Cardiac septum (tissue), 1 donor: ENCODE measurements at regions not wholly inside any gene's neighbourhood (a gene's known extent, or its start where the extent isn't known, plus 50 kb on each side); places are given as distances from the start of the nearest gene placed in this dataset.
"Not testable (repeated sequence)": the region's sequence is repeated elsewhere in the genome, so short reads cannot be mapped to it uniquely, and the experiment has no call there.

Experiments
- DNase-seq: peaks from one replicate; pipeline ENCODE4 v3.0.0-alpha.2; 2020; ENCODE audit warnings: low spot score
- intact Hi-C: fragments of 100-400 bp; cut with DNase I; formaldehyde crosslinking; loops from one replicate; pipeline ENCODE4 v1.14.0; 2022
- donor health status: DM: no; HTN: no; CAD: no.

GRCh38 chr5:36457511-36458270 lies 148.7 kb upstream of the SLC1A3 start:
- no peak for DNase-seq
- intact Hi-C loops, result no loop called here

GRCh38 chr5:36458746-36459145 lies 147.7 kb upstream of the SLC1A3 start:
- no peak for DNase-seq
- intact Hi-C loops, result no loop called here

DNA sequence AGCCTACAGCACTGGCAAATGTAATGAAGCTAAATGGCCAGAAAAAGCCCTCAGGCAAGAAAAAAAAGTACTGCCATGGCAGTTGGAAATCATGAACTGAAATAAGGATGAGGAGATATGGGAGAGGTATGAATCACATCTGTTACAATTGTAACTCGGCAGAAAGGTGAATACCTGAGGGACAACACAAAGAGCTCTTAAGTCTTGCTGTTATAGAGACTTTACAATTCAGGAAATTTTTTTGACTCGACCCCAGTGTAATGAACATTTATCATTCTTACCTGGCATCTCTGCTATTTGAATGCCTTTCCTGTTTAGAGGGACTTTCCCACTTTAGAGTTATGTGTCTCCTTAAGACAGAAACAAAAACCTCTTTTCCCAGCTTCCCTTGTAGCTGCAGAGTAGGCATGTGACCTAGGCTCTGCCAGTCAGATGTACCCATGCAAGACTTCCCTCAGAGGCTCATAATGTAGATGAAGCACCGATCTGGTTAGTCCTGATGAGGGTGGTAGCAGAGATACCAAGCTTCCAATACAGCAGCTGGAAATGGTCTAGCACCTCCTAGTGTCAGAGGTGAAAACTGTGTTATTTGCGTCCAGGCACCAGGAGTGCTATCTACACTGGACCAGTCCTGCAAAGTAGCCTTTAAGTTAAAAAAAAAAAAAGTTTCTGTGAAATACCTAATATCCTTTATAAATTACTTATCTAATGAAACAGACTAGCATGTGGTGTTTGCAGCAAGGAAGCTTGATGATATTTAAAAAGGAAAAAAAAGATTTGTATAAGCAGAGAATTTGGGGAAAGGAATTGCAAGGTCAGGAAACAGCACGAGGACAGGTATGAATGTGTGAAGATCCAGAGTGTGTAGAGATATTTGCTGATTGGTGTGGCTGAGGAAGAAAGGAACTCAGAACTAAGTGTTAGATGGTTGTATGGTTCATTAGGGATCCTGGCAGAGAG lies 146.9 kb upstream of the SLC1A3 start:
- no peak for DNase-seq
- intact Hi-C loops, result no loop called here

DNA sequence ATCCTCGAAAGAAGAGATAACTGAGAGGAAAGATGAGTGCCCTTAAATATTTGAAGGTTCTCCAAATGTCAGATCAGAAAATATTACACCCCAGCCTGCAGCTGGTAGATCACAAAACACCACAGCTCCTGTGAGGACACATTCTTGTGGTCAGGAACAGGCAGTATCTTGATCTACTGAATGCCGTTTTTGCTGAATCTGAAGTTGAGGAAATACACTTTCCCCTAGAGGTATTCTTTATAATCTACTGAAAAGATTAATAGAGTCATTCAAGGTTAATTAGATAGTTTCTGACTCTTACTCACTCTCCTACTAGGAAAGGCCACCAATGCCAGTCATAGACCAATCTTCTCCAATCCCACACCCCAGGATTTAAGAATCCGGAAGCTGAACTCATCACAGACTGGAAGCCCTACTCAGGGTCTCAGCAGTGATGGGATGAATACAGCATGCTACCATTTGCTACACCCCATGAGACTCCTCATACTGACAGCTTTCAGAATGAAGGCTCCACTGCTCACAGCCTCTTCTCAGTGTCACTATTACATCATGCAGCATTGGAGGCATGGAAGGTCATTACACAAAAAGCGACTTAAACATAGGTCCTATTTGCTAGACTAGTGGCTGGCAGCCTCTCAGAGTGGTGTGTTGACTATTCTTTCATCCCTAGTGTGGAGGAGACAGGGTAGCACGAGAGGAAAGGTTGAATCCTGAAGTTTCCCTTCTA lies 143.9 kb upstream of the SLC1A3 start:
- no peak for DNase-seq
- intact Hi-C loops, result no loop called here

DNA sequence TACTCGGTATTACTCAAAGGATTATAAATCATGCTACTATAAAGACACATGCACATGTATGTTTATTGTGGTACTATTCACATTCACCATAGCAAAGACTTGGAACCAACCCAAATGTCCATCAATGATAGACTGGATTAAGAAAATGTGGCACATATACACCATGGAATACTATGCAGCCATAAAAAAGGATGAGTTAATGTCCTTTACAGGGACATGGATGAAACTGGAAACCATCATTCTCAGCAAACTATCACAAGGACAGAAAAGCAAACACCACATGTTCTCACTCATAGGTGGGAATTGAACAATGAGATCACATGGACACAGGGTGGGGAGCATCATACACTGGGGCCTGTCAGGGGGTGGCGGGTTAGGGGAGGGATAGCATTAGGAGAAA lies 130.5 kb upstream of the SLC1A3 start:
- DNase-seq, intact Hi-C loops: not testable (repeated sequence)

GRCh38 chr5:36478646-36479317 lies 127.6 kb upstream of the SLC1A3 start:
- no peak for DNase-seq
- intact Hi-C loops, result no loop called here

DNA sequence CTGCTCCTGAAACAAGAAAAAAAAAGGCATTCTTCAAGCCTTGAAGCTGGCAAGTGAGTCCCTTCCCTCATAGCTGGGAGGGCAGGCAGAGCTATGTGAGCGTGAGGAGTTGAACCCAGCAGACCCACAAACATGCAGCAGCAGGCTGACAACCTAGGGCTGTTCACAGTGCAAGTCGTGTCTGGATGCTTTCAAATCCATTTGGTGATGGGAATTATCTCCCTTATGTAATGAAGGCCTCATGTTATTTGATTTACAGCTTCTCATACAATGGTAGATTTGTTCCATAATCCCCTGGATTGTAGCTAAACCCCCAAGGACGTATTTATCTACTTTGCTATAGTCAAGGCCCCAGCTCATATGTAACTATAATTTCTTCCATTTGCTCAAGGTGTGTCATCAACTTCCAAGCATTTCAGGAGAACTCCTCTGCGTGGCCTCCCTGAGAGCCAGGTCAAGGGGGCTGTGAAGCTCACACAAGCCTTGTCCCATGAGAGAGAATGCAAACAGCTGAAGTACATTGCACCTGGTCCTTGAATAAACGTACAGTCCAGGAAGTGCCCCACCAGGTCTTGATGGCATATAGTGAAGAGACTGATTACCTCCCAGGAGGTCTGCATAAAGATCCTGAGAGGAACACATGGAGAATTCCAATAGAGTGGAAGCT lies 124.8 kb upstream of the SLC1A3 start:
- no peak for DNase-seq
- intact Hi-C loops, result no loop called here

DNA sequence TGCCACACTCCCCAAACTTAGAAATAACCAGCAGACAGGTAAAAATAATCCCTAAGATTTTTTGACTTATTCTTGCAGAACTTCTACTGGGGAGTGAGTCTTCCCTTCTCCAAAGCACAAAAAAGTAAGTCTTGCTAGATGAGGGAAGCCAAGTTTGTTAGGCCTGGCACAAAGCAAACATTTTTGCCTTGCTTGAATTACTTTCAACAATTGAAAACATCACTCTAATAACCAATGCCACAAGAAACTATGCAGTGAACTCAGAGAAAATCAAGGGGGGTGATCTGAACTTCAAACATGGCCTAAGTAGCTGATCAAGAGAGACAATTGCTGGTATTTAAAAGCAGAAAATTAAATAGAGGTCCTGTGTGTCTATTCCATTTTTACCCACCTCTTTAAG lies 123.6 kb upstream of the SLC1A3 start:
- DNase-seq, result no peak

DNA sequence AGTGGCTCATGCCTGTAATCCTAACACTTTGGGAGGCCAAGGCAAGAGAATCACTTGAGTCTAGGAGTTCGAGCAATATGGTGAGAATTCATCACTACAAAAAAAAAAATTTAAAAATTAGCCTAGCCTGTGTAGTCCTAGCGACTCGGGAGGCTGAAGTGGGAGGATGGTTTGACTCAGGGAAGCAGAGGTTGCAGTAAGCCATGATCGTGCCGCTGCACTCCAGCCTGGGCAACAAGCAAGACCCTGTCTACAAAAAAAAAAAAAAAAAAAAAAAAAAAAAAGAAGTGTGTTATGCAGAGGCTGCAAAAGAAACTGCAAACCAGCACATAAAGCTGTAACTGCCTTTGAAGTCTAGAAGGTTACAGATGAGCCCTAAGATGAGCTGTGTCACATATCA lies 116.9 kb upstream of the SLC1A3 start:
- intact Hi-C loops, result no loop called here
- DNase-seq, result no peak

More for the DNA sequence above, 123.6 kb upstream of the SLC1A3 start:
- intact Hi-C loops, result no loop called here

GRCh38 chr5:36491856-36492255 lies 114.5 kb upstream of the SLC1A3 start:
- intact Hi-C loops, result no loop called here
- DNase-seq, result no peak

DNA sequence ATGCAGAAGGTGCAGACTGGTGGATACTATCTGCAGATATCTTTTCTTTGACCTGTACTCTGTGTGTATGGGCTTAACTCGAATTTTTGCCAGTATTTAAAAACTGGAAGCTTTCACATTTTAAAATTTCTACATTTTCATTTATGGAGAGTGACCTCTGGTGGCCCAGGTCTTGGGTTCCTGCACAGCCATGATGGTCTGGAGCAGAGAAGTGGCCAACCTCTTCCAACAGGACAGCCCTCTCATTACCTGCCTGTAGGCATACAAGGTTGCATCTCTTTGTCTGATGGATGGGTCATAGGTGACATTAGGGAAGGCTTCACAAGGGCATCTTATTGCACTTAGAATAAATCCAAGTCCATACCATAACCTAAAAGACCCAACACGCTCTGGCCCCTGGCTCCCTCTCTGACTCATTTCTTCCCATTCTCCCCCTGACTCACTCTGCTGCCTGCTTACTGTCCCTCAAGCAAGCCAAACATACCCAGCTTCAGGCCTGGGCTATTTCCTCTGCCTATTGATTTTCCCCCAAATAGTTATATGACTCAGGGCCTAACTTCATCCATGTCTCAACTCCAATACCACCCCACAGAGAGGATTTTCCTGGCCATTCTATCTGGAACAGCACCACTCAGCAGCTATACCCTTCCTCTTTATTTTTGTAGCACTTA lies 113.3 kb upstream of the SLC1A3 start:
- intact Hi-C loops, result no loop called here
- no peak for DNase-seq

DNA sequence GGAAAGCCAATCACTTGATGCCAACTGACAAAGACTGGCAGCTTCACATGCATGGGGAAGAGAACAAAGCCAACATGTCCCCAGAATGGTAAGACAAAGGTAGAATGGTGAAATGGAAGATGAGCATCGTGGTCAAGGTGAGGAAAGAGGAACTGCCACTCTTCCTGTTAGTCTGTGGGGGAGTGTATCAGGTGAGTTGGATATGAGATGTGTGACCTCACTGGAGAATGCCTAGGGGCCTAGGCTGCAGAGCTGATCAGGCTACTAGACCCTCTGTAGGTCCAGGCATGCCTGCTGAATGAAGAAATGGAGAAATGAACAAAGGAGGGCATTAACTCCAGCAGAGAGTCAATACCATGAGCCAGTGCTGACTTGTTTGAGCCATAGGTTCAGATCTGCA lies 112.4 kb upstream of the SLC1A3 start:
- intact Hi-C loops, result no loop called here
- DNase-seq, result no peak

DNA sequence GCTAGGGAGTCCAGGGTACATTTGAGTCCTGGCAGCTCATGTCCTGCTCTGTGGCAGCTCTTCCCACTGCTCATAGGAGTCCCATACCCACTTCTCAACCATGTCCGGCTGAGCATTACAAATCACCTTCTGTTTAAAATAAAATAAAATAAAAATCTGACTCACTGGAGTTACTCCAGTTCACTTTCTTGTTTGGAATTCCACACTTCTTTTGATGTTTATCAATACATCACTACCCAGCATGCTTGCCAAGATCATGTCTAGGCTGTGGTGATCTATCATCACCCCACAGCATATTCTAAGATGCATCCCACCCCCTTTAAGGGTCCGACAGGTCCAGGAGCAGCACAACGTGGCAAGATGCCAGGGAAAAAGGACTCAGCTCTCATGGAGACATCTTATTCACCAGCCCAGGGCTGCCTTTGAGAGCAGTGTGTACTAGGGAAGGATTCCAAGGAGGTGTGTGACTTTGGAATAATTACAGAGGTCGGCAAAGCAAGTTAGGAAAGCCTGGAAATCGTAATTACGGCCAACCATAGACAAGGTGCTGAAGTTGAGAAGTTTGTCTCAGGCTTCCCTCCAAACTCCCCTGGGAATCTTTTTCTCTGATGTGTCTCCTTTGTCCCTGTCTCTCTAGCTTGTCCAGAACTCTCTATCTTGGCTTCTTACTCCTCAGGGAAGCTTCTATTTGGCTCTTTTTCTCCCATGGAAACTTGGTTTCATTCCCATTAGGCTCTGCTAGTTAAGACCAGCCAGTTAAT lies 111.4 kb upstream of the SLC1A3 start:
- intact Hi-C loops, result no loop called here
- DNase-seq, result no peak

- intact Hi-C loops, result no loop called here
- DNase-seq, result no peak
Observed at GRCh38 chr5:36495611-36496010, 110.8 kb upstream of the SLC1A3 start.

GRCh38 chr5:36496471-36496870 lies 109.9 kb upstream of the SLC1A3 start:
- DNase-seq, result no peak
- intact Hi-C loops, result no loop called here

DNA sequence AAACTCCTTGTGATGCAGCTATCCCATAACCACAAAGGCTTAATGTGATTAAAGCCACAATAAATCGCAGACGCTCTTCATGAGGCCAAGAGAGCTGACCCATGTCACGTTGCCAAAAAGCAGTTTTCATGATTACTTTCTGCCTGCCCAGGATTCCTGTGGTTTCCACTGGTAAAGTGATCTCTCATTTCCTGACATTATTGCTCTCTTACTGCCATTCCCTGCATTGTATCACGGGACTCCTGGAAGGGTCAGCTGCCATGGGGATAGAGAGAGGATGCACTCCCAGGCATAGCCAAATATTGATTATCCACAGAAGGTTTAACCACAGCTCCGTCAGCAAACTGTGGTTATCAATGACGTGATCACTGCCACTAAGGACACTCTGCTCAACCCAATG lies 103.8 kb upstream of the SLC1A3 start:
- intact Hi-C loops, result no loop called here
- no peak for DNase-seq

DNA sequence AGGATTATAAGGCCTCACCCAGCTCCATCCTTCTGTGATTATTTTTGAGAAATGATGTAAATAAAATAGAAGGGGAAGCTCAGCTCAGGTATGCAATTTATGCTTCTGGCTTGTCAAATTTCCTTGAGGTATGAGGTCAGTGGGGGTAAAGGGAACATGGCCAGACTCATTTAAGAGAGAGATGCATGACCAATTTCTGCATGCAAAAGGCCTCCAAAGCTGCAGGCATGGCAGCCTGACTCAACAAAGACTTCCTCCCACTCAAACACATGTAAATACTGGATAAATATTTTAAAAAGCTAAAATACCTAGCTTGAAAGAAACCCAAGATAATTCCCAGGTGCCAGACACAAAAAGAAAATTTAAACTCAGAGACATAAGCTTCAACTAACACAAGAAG lies 101.4 kb upstream of the SLC1A3 start:
- no peak for DNase-seq
- intact Hi-C loops, result loop anchor here (5.0 kb wide), 2 partner anchors 88 to 187 kb away; no protein-coding TSS in a partner anchor
